HFFc6 (cell line): ENCODE measurements at regions not wholly inside any gene's neighbourhood (a gene's known extent, or its start where the extent isn't known, plus 50 kb on each side); places are given as distances from the start of the nearest gene placed in this dataset.

ENCODE experiments used
- DNase-seq: peaks from one replicate; pipeline ENCODE4 v3.0.0-alpha.2; 2018
- H3K27ac Mint-ChIP-seq: 2 replicates; pipeline ENCODE4 v1.8.0; 2020; ENCODE audit warnings: mild to moderate bottlenecking, mixed read lengths
- H3K27me3 Mint-ChIP-seq: 2 replicates; pipeline ENCODE4 v1.8.0; 2021; ENCODE audit warnings: mild to moderate bottlenecking, moderate library complexity, mixed read lengths; ENCODE audit not compliant: insufficient read depth
- H3K36me3 Mint-ChIP-seq: 2 replicates; pipeline ENCODE4 v1.8.0; 2021; ENCODE audit warnings: low read depth, mixed read lengths
- H3K4me1 Mint-ChIP-seq: 2 replicates; pipeline ENCODE4 v1.8.0; 2020; ENCODE audit warnings: low read depth, mixed read lengths
- H3K4me3 Mint-ChIP-seq: 2 replicates; pipeline ENCODE4 v1.8.0; 2020; ENCODE audit warnings: mild to moderate bottlenecking, moderate library complexity, mixed read lengths
- H3K9me3 Mint-ChIP-seq: 2 replicates; pipeline ENCODE4 v1.8.0; 2020; ENCODE audit warnings: mild to moderate bottlenecking, mixed read lengths
- TF ChIP-seq, protein P1 (sequence below): fragments of 200-600 bp; sonication (generic); IDR thresholded peaks from 2 replicates; pipeline ENCODE4 v1.5.0; 2021; ENCODE audit warnings: antibody characterized with exemption, mild to moderate bottlenecking

GRCh38 chr6:1025821-1026220 is 286.1 kb upstream of the FOXQ1 start:
- no peak for DNase-seq
- peaks cover 11% of the 10 kb centered on the region for H3K9me3 Mint-ChIP-seq
- TF ChIP-seq, protein P1, sequence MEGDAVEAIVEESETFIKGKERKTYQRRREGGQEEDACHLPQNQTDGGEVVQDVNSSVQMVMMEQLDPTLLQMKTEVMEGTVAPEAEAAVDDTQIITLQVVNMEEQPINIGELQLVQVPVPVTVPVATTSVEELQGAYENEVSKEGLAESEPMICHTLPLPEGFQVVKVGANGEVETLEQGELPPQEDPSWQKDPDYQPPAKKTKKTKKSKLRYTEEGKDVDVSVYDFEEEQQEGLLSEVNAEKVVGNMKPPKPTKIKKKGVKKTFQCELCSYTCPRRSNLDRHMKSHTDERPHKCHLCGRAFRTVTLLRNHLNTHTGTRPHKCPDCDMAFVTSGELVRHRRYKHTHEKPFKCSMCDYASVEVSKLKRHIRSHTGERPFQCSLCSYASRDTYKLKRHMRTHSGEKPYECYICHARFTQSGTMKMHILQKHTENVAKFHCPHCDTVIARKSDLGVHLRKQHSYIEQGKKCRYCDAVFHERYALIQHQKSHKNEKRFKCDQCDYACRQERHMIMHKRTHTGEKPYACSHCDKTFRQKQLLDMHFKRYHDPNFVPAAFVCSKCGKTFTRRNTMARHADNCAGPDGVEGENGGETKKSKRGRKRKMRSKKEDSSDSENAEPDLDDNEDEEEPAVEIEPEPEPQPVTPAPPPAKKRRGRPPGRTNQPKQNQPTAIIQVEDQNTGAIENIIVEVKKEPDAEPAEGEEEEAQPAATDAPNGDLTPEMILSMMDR: no peak
- H3K27ac Mint-ChIP-seq: no peak overlapping the region
- no peak overlapping the region for H3K4me3 Mint-ChIP-seq
- H3K27me3 Mint-ChIP-seq: peaks cover 5% of the 10 kb centered on the region
- H3K36me3 Mint-ChIP-seq: peaks cover 13% of the 10 kb centered on the region
- peaks cover 57% of the 10 kb centered on the region for H3K4me1 Mint-ChIP-seq

- Mint-ChIP-seq H3K27me3 (peaks cover 12% of the 10 kb centered on the region), H3K36me3 (peaks cover 13% of the 10 kb centered on the region; the same call in 1 of the 2 replicates), H3K4me3 (peak overlapping the region; percentile 63), H3K4me1 (peaks cover 55% of the 10 kb centered on the region), H3K9me3 (peaks cover 11% of the 10 kb centered on the region), H3K27ac (no peak overlapping the region; the same call in 1 of the 2 replicates)
- DNase-seq: peak; percentile 89
- TF ChIP-seq, protein P1: no peak
Measured at GRCh38 chr6:1024587-1024986, 287.3 kb upstream of the FOXQ1 start.

- Mint-ChIP-seq H3K27ac (no peak overlapping the region; the same call in 1 of the 2 replicates), H3K9me3 (peaks cover 11% of the 10 kb centered on the region), H3K4me1 (peaks cover 51% of the 10 kb centered on the region), H3K36me3 (peaks cover 13% of the 10 kb centered on the region; the same call in 1 of the 2 replicates), H3K4me3 (peak overlapping the region; percentile 63), H3K27me3 (peaks cover 16% of the 10 kb centered on the region)
- TF ChIP-seq, protein P1: no peak
- DNase-seq: no peak
Measured at GRCh38 chr6:1024161-1024560, 287.7 kb upstream of the FOXQ1 start.

- TF ChIP-seq, protein P1: no peak
- no peak overlapping the region for H3K27ac Mint-ChIP-seq
- no peak for DNase-seq
- H3K4me3 Mint-ChIP-seq: no peak overlapping the region
- peaks cover 13% of the 10 kb centered on the region; the same call in 1 of the 2 replicates for H3K36me3 Mint-ChIP-seq
- peaks cover 17% of the 10 kb centered on the region for H3K27me3 Mint-ChIP-seq
- peaks cover 42% of the 10 kb centered on the region for H3K4me1 Mint-ChIP-seq
- peaks cover 11% of the 10 kb centered on the region for H3K9me3 Mint-ChIP-seq
Measured at GRCh38 chr6:1023229-1023628, 288.7 kb upstream of the FOXQ1 start.

DNA sequence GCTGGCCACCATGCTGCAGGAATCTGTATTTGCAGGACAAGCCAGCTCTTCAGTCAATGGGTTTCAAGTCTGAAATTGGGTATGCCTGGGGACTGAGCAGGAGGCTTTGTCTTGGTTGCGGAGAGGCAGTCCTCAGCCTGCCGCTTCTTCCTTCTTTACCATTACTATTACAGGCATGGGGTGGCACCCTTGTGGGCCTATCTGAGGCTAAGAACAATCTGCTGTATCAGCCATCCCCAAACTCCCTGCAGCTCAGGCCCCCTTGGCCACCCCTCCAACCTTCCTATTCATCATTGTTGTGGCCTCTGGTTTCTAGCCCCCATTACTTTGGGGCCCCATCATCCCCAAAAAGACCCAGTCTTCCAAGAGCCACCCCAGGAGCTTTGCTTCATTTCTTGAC is 289.2 kb upstream of the FOXQ1 start:
- Mint-ChIP-seq H3K36me3 (peaks cover 13% of the 10 kb centered on the region; the same call in 1 of the 2 replicates), H3K27ac (no peak overlapping the region), H3K9me3 (peaks cover 11% of the 10 kb centered on the region), H3K4me1 (peaks cover 37% of the 10 kb centered on the region), H3K4me3 (no peak overlapping the region), H3K27me3 (peaks cover 17% of the 10 kb centered on the region)
- no peak for DNase-seq
- TF ChIP-seq, protein P1: no peak

DNA sequence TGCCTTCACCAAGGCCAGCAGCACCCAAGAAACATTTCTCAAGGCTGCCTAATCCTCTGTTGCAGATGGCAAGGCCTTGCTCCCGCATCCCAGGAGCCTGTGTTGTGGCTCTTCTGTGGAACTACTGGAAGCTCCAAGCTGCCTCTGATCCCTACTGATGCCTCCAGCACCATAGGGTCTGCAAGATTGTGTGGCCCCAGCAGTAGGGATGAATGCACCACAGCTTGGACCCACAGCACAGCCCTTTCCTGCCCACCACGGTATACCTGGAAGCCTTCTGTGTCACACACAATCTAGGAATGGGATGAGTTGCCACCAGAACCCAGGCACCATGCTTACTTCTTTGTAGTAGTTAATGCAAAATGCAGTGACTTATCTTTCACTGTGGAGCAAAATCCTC is 291.1 kb upstream of the FOXQ1 start:
- no peak for DNase-seq
- Mint-ChIP-seq H3K4me3 (no peak overlapping the region), H3K27me3 (peaks cover 18% of the 10 kb centered on the region), H3K27ac (no peak overlapping the region), H3K36me3 (peaks cover 13% of the 10 kb centered on the region; the same call in 1 of the 2 replicates), H3K4me1 (peaks cover 20% of the 10 kb centered on the region), H3K9me3 (peaks cover 11% of the 10 kb centered on the region)
- TF ChIP-seq, protein P1: no peak
